ENCODE measurements at regions not wholly inside any gene's neighbourhood (a gene's known extent, or its start where the extent isn't known, plus 50 kb on each side); places are given as distances from the start of the nearest gene placed in this dataset.
"Not testable (repeated sequence)": the region's sequence is repeated elsewhere in the genome, so short reads cannot be mapped to it uniquely, and the experiment has no call there.

DNA sequence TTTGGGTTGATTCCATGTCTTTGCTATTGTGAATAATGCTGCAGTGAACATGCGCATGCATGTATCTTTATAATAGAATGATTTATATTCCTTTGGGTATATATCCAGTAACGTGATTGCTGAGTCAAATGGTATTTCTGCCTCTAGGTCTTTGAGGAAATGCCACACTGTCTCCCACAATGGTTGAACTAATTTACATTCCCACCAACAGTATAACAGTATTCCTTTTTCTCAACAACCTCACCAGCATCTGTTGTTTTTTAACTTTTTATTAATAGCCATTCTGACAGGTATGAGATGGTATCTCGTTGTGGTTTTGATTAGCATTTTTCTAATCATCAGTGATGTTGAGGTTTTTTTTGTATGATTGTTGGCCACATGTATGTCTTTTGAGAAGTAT lies 133.6 kb downstream of the GPR85 start:
- TF ChIP-seq, protein P1, sequence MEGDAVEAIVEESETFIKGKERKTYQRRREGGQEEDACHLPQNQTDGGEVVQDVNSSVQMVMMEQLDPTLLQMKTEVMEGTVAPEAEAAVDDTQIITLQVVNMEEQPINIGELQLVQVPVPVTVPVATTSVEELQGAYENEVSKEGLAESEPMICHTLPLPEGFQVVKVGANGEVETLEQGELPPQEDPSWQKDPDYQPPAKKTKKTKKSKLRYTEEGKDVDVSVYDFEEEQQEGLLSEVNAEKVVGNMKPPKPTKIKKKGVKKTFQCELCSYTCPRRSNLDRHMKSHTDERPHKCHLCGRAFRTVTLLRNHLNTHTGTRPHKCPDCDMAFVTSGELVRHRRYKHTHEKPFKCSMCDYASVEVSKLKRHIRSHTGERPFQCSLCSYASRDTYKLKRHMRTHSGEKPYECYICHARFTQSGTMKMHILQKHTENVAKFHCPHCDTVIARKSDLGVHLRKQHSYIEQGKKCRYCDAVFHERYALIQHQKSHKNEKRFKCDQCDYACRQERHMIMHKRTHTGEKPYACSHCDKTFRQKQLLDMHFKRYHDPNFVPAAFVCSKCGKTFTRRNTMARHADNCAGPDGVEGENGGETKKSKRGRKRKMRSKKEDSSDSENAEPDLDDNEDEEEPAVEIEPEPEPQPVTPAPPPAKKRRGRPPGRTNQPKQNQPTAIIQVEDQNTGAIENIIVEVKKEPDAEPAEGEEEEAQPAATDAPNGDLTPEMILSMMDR (conservative IDR thresholded peaks at IDR 0.05), result not testable (repeated sequence)
- not testable (repeated sequence) for TF ChIP-seq ZFX (IDR thresholded peaks at IDR 0.05)

Data from C4-2B (cell line).